HL-60 (cell line): ENCODE measurements at regions not wholly inside any gene's neighbourhood (a gene's known extent, or its start where the extent isn't known, plus 50 kb on each side); places are given as distances from the start of the nearest gene placed in this dataset.

ENCODE experiments used
- DNase-seq, 2 experiments: peaks; one replicate each; pipeline ENCODE4 v3.0.0-alpha.2; 2010 to 2020; ENCODE audit warnings: low read depth in 1 of 2, low spot score in 1 of 2
- H3K27ac ChIP-seq: fragments of 250-450 bp; sonication (Bioruptor Pico); replicated peaks from 2 replicates; pipeline ENCODE4 v1.5.1; 2020; ENCODE audit warnings: mild to moderate bottlenecking, moderate library complexity
- H3K27me3 ChIP-seq: fragments of 250-450 bp; sonication (Bioruptor Pico); 2 replicates; pipeline ENCODE4 v1.5.1; 2021; ENCODE audit warnings: mild to moderate bottlenecking, moderate library complexity; ENCODE audit not compliant: insufficient read depth, poor library complexity, severe bottlenecking
- H3K4me3 ChIP-seq: replicated peaks from 2 replicates; pipeline ENCODE4 v1.5.1; 2011; ENCODE audit warnings: mild to moderate bottlenecking, control low read depth, low read length; ENCODE audit not compliant: insufficient read depth
- CTCF ChIP-seq: IDR thresholded peaks from one replicate; pipeline ENCODE4 v1.5.1; 2011; ENCODE audit warnings: low read length, control low read depth, inconsistent platforms; ENCODE audit not compliant: insufficient read depth
- GABPA ChIP-seq: IDR thresholded peaks from 2 replicates; pipeline ENCODE4 v1.6.1; 2012; ENCODE audit warnings: low read depth
- POLR2AphosphoS5 ChIP-seq: IDR thresholded peaks from 2 replicates; pipeline ENCODE4 v1.6.1; 2012; ENCODE audit warnings: low read depth
- REST ChIP-seq: IDR thresholded peaks from 2 replicates; pipeline ENCODE4 v1.6.1; 2012; ENCODE audit warnings: low read depth; ENCODE audit not compliant: insufficient replicate concordance
- SPI1 ChIP-seq: IDR thresholded peaks from 2 replicates; pipeline ENCODE4 v1.6.1; 2012; ENCODE audit warnings: low read depth, mild to moderate bottlenecking, borderline replicate concordance

- Histone ChIP-seq H3K27me3 (no peaks in the 10 kb centered on the region), H3K27ac (no peak overlapping the region), H3K4me3 (no peak overlapping the region)
- TF ChIP-seq GABPA (no peak), CTCF (no peak), POLR2AphosphoS5 (no peak), REST (no peak), SPI1 (no peak)
- DNase-seq, result no peak
Observed at GRCh38 chr3:28050120-28050519, 191.3 kb upstream of the CMC1 start.

- Histone ChIP-seq H3K27me3 (no peaks in the 10 kb centered on the region), H3K4me3 (no peak overlapping the region), H3K27ac (no peak overlapping the region)
- peak; percentile 31 to 80 for DNase-seq
- TF ChIP-seq GABPA (no peak), SPI1 (no peak), POLR2AphosphoS5 (no peak), REST (no peak), CTCF (no peak)
Observed at GRCh38 chr3:28050885-28051284, 190.5 kb upstream of the CMC1 start.

GRCh38 chr3:28053759-28054158 is 187.7 kb upstream of the CMC1 start:
- Histone ChIP-seq H3K27ac (no peak overlapping the region), H3K27me3 (no peaks in the 10 kb centered on the region), H3K4me3 (no peak overlapping the region)
- TF ChIP-seq REST (no peak), POLR2AphosphoS5 (no peak), SPI1 (no peak), CTCF (no peak), GABPA (no peak)
- no peak for DNase-seq
